Activated CD8-positive, alpha-beta memory T cell treated with anti-CD3 and anti-CD28 coated beads, Interleukin-2, amount 10 ng/mL, durations not matched to agents 7 days and 5 days (primary cell): ENCODE measurements at regions not wholly inside any gene's neighbourhood (a gene's known extent, or its start where the extent isn't known, plus 50 kb on each side); places are given as distances from the start of the nearest gene placed in this dataset.

Experiments
- ATAC-seq: fragments of 150-1000 bp; cut with Tn5 transposase; one replicate; pipeline ENCODE4 v1.10.0; 2021; ENCODE audit warnings: moderate library complexity
- CTCF ChIA-PET: fragments of 350-600 bp; sonication (Branson Sonifier 250); formaldehyde crosslinking; loops from one replicate; lab custom pipeline; 2021; ENCODE audit warnings: antibody characterized with exemption; lab: Charles Lee
- DNase-seq: peaks from one replicate; pipeline ENCODE4 v3.0.0-alpha.2; 2020
- H3K27ac Mint-ChIP-seq: one replicate; pipeline ENCODE4 v1.8.0; 2021; ENCODE audit warnings: mild to moderate bottlenecking, mixed read lengths
- H3K27me3 Mint-ChIP-seq: one replicate; pipeline ENCODE4 v1.8.0; 2021; ENCODE audit warnings: mixed read lengths
- H3K36me3 Mint-ChIP-seq: one replicate; pipeline ENCODE4 v1.8.0; 2021; ENCODE audit warnings: mild to moderate bottlenecking, mixed read lengths
- H3K4me1 Mint-ChIP-seq: one replicate; pipeline ENCODE4 v1.8.0; 2021; ENCODE audit warnings: mixed read lengths
- H3K4me3 Mint-ChIP-seq: one replicate; pipeline ENCODE4 v1.8.0; 2021; ENCODE audit warnings: mild to moderate bottlenecking, moderate library complexity, mixed read lengths
- H3K9me3 Mint-ChIP-seq: one replicate; pipeline ENCODE4 v1.8.0; 2022; ENCODE audit warnings: low read depth, mixed read lengths

- Mint-ChIP-seq H3K36me3 (peaks cover 86% of the 10 kb centered on the region), H3K27ac (no peak overlapping the region), H3K9me3 (peaks cover 34% of the 10 kb centered on the region), H3K4me1 (peaks cover 59% of the 10 kb centered on the region), H3K27me3 (no peaks in the 10 kb centered on the region), H3K4me3 (no peak overlapping the region)
- CTCF ChIA-PET = interaction anchor here (1.2 kb wide), 1 partner anchor 10 kb away, joined by 3 read pairs; no protein-coding TSS in a partner anchor
- DNase-seq = no peak
- no peak for ATAC-seq
These were observed 290.3 kb upstream of the B3GALT2 start for GRCh38 chr1:193476748-193477147.

- peaks cover 35% of the 10 kb centered on the region for H3K4me1 Mint-ChIP-seq
These were observed 287.5 kb upstream of the B3GALT2 start for GRCh38 chr1:193473932-193474331.

GRCh38 chr1:193472838-193473398 lies 286.5 kb upstream of the B3GALT2 start:
- Mint-ChIP-seq H3K4me3 (no peak overlapping the region), H3K9me3 (peaks cover 19% of the 10 kb centered on the region), H3K27ac (no peak overlapping the region), H3K36me3 (peaks cover 59% of the 10 kb centered on the region), H3K27me3 (no peaks in the 10 kb centered on the region), H3K4me1 (peaks cover 28% of the 10 kb centered on the region)
- CTCF ChIA-PET = interaction anchor here (0.9 kb wide), 1 partner anchor 10 kb away, joined by 3 read pairs; no protein-coding TSS in a partner anchor
- ATAC-seq = no peak
- no peak for DNase-seq

More at GRCh38 chr1:193473932-193474331, 287.5 kb upstream of the B3GALT2 start:
- CTCF ChIA-PET = interaction anchor here (1.8 kb wide), 1 partner anchor 9 kb away, joined by 6 read pairs; no protein-coding TSS in a partner anchor
- peaks cover 24% of the 10 kb centered on the region for H3K9me3 Mint-ChIP-seq
- no peak overlapping the region for H3K4me3 Mint-ChIP-seq
- DNase-seq (no peak), ATAC-seq (no peak)
- no peak overlapping the region for H3K27ac Mint-ChIP-seq
- H3K36me3 Mint-ChIP-seq = peaks cover 65% of the 10 kb centered on the region
- H3K27me3 Mint-ChIP-seq = no peaks in the 10 kb centered on the region

GRCh38 chr1:193472430-193472829 lies 286.0 kb upstream of the B3GALT2 start:
- Mint-ChIP-seq H3K9me3 (peaks cover 15% of the 10 kb centered on the region), H3K4me3 (no peak overlapping the region), H3K27me3 (no peaks in the 10 kb centered on the region), H3K36me3 (peaks cover 54% of the 10 kb centered on the region), H3K4me1 (peaks cover 23% of the 10 kb centered on the region), H3K27ac (no peak overlapping the region)
- CTCF ChIA-PET = interaction anchor here (0.9 kb wide), 1 partner anchor 10 kb away, joined by 3 read pairs; no protein-coding TSS in a partner anchor
- ATAC-seq = no peak
- DNase-seq = no peak

- ATAC-seq = no peak
- CTCF ChIA-PET = no interaction called here
- DNase-seq = no peak
- Mint-ChIP-seq H3K9me3 (peaks cover 14% of the 10 kb centered on the region), H3K27ac (no peak overlapping the region), H3K4me3 (no peak overlapping the region), H3K36me3 (peaks cover 52% of the 10 kb centered on the region), H3K27me3 (no peaks in the 10 kb centered on the region), H3K4me1 (peaks cover 22% of the 10 kb centered on the region)
These were observed 285.6 kb upstream of the B3GALT2 start for GRCh38 chr1:193471981-193472380.

GRCh38 chr1:193463326-193463932 lies 277.0 kb upstream of the B3GALT2 start:
- Mint-ChIP-seq H3K27ac (peak overlapping the region; percentile 46), H3K9me3 (no peaks in the 10 kb centered on the region), H3K4me1 (peaks cover 38% of the 10 kb centered on the region), H3K27me3 (no peaks in the 10 kb centered on the region), H3K4me3 (no peak overlapping the region), H3K36me3 (peaks cover 3% of the 10 kb centered on the region)
- CTCF ChIA-PET = interaction anchor here (0.8 kb wide), 1 partner anchor 9 kb away, joined by 3 read pairs; no protein-coding TSS in a partner anchor
- ATAC-seq (no peak), DNase-seq (no peak)

- H3K36me3 Mint-ChIP-seq = peaks cover 3% of the 10 kb centered on the region
- peaks cover 39% of the 10 kb centered on the region for H3K4me1 Mint-ChIP-seq
- CTCF ChIA-PET = interaction anchor here (0.8 to 1.0 kb wide), 2 partner anchors 10 to 18 kb away, joined by 3 read pairs; no protein-coding TSS in a partner anchor
- no peak for DNase-seq
- H3K4me3 Mint-ChIP-seq = peak overlapping the region; percentile 20
- no peaks in the 10 kb centered on the region for H3K27me3 Mint-ChIP-seq
- no peaks in the 10 kb centered on the region for H3K9me3 Mint-ChIP-seq
- peak overlapping the region; percentile 70 for H3K27ac Mint-ChIP-seq
- ATAC-seq = peak; percentile 32
These were observed 276.4 kb upstream of the B3GALT2 start for GRCh38 chr1:193462629-193463320.

- no peaks in the 10 kb centered on the region for H3K9me3 Mint-ChIP-seq
- peak overlapping the region; percentile 71 for H3K27ac Mint-ChIP-seq
- ATAC-seq (peak; percentile 67), DNase-seq (no peak)
- no peaks in the 10 kb centered on the region for H3K27me3 Mint-ChIP-seq
- CTCF ChIA-PET = interaction anchor here (1.0 to 2.0 kb wide), 3 partner anchors 10 to 28 kb away, joined by 3 to 6 read pairs (median 4); no protein-coding TSS in a partner anchor
- peaks cover 33% of the 10 kb centered on the region for H3K4me1 Mint-ChIP-seq
- H3K36me3 Mint-ChIP-seq = peaks cover 1% of the 10 kb centered on the region
- H3K4me3 Mint-ChIP-seq = peak overlapping the region; percentile 30
These were observed 272.2 kb upstream of the B3GALT2 start for GRCh38 chr1:193458628-193459027.

- no peak for DNase-seq
- no peak overlapping the region for H3K27ac Mint-ChIP-seq
- ATAC-seq = peak; percentile 40
- H3K27me3 Mint-ChIP-seq = no peaks in the 10 kb centered on the region
- no peaks in the 10 kb centered on the region for H3K9me3 Mint-ChIP-seq
- H3K36me3 Mint-ChIP-seq = peaks cover 1% of the 10 kb centered on the region
- peaks cover 24% of the 10 kb centered on the region for H3K4me1 Mint-ChIP-seq
- CTCF ChIA-PET = interaction anchor here (1.0 kb wide), 1 partner anchor 9 kb away, joined by 4 read pairs; no protein-coding TSS in a partner anchor
- no peak overlapping the region for H3K4me3 Mint-ChIP-seq
These were observed 271.3 kb upstream of the B3GALT2 start for GRCh38 chr1:193457676-193458075.

- peaks cover 22% of the 10 kb centered on the region for H3K4me1 Mint-ChIP-seq
- CTCF ChIA-PET = no interaction called here
These were observed 270.4 kb upstream of the B3GALT2 start for GRCh38 chr1:193456811-193457280.

GRCh38 chr1:193451606-193452005 lies 265.2 kb upstream of the B3GALT2 start:
- H3K36me3 Mint-ChIP-seq = peaks cover 10% of the 10 kb centered on the region
- no peaks in the 10 kb centered on the region for H3K27me3 Mint-ChIP-seq
- no peak overlapping the region for H3K4me3 Mint-ChIP-seq
- H3K4me1 Mint-ChIP-seq = peaks cover 20% of the 10 kb centered on the region
- CTCF ChIA-PET = no interaction called here
- no peak for ATAC-seq
- H3K9me3 Mint-ChIP-seq = peaks cover 3% of the 10 kb centered on the region
- H3K27ac Mint-ChIP-seq = no peak overlapping the region
- no peak for DNase-seq

More at GRCh38 chr1:193456811-193457280, 270.4 kb upstream of the B3GALT2 start:
- Mint-ChIP-seq H3K9me3 (no peaks in the 10 kb centered on the region), H3K27ac (no peak overlapping the region), H3K27me3 (no peaks in the 10 kb centered on the region), H3K36me3 (peaks cover 1% of the 10 kb centered on the region), H3K4me3 (no peak overlapping the region)
- DNase-seq = no peak
- ATAC-seq = no peak

GRCh38 chr1:193451001-193451400 lies 264.6 kb upstream of the B3GALT2 start:
- Mint-ChIP-seq H3K36me3 (peaks cover 10% of the 10 kb centered on the region), H3K27me3 (no peaks in the 10 kb centered on the region), H3K4me3 (no peak overlapping the region), H3K27ac (no peak overlapping the region), H3K9me3 (peaks cover 3% of the 10 kb centered on the region), H3K4me1 (peaks cover 20% of the 10 kb centered on the region)
- ATAC-seq = no peak
- no peak for DNase-seq
- CTCF ChIA-PET = no interaction called here
